ENCODE measurements at regions not wholly inside any gene's neighbourhood (a gene's known extent, or its start where the extent isn't known, plus 50 kb on each side); places are given as distances from the start of the nearest gene placed in this dataset.

GRCh38 chr2:67338601-67339233 is 58.4 kb upstream of the ETAA1 start:
- Histone ChIP-seq H3K4me1 (ENCODE audit: control insufficient read depth, insufficient read depth, low read length) (0 out of 2 replicates have a peak, but pooled peaks cover 3% of the 10 kb centered on the region), H3K9me3 (ENCODE audit: control insufficient read depth, insufficient read depth, low read length) (no peaks in the 10 kb centered on the region), H3K36me3 (ENCODE audit: control insufficient read depth, insufficient read depth, low read length) (peaks cover 39% of the 10 kb centered on the region), H3K27me3 (ENCODE audit: control insufficient read depth, insufficient read depth, low read length) (no peaks in the 10 kb centered on the region), H3K27ac (ENCODE audit: low read depth, low read length) (no peak overlapping the region), H3K4me3 (ENCODE audit: low read depth, low read length) (no peak overlapping the region), H3K9ac (ENCODE audit: low read depth, low read length) (no peak overlapping the region)

- Histone ChIP-seq H3K9ac (ENCODE audit: low read depth, low read length) (no peak overlapping the region), H3K27ac (ENCODE audit: low read depth, low read length) (no peak overlapping the region), H3K4me3 (ENCODE audit: low read depth, low read length) (no peak overlapping the region), H3K9me3 (ENCODE audit: control insufficient read depth, insufficient read depth, low read length) (no peaks in the 10 kb centered on the region), H3K27me3 (ENCODE audit: control insufficient read depth, insufficient read depth, low read length) (no peaks in the 10 kb centered on the region), H3K4me1 (ENCODE audit: control insufficient read depth, insufficient read depth, low read length) (0 out of 2 replicates have a peak, but pooled peaks cover 3% of the 10 kb centered on the region), H3K36me3 (ENCODE audit: control insufficient read depth, insufficient read depth, low read length) (peaks cover 38% of the 10 kb centered on the region)
Observed at GRCh38 chr2:67339234-67339885, 57.8 kb upstream of the ETAA1 start.

- Histone ChIP-seq H3K9ac (ENCODE audit: low read depth, low read length) (no peak overlapping the region), H3K9me3 (ENCODE audit: control insufficient read depth, insufficient read depth, low read length) (no peaks in the 10 kb centered on the region), H3K27ac (ENCODE audit: low read depth, low read length) (no peak overlapping the region), H3K36me3 (ENCODE audit: control insufficient read depth, insufficient read depth, low read length) (peaks cover 29% of the 10 kb centered on the region), H3K27me3 (ENCODE audit: control insufficient read depth, insufficient read depth, low read length) (no peaks in the 10 kb centered on the region), H3K4me3 (ENCODE audit: low read depth, low read length) (no peak overlapping the region), H3K4me1 (ENCODE audit: control insufficient read depth, insufficient read depth, low read length) (0 out of 2 replicates have a peak, but pooled peaks cover 3% of the 10 kb centered on the region)
Observed at GRCh38 chr2:67340133-67341011, 56.8 kb upstream of the ETAA1 start.

GRCh38 chr2:67341012-67341318 is 56.2 kb upstream of the ETAA1 start:
- H3K27me3 ChIP-seq (ENCODE audit: control insufficient read depth, insufficient read depth, low read length), result no peaks in the 10 kb centered on the region
- H3K36me3 ChIP-seq (ENCODE audit: control insufficient read depth, insufficient read depth, low read length), result peaks cover 29% of the 10 kb centered on the region
- H3K4me1 ChIP-seq (ENCODE audit: control insufficient read depth, insufficient read depth, low read length), result 0 out of 2 replicates have a peak, but pooled peaks cover 3% of the 10 kb centered on the region
- H3K9ac ChIP-seq (ENCODE audit: low read depth, low read length), result no peak overlapping the region
- no peaks in the 10 kb centered on the region for H3K9me3 ChIP-seq (ENCODE audit: control insufficient read depth, insufficient read depth, low read length)
- no peak overlapping the region for H3K27ac ChIP-seq (ENCODE audit: low read depth, low read length)
- no peak overlapping the region for H3K4me3 ChIP-seq (ENCODE audit: low read depth, low read length)

- H3K4me1 ChIP-seq (ENCODE audit: control insufficient read depth, insufficient read depth, low read length), result 0 out of 2 replicates have a peak, but pooled peaks cover 3% of the 10 kb centered on the region
Observed at GRCh38 chr2:67341336-67341735, 55.8 kb upstream of the ETAA1 start.

GRCh38 chr2:67342394-67342793 is 54.7 kb upstream of the ETAA1 start:
- H3K36me3 ChIP-seq (ENCODE audit: control insufficient read depth, insufficient read depth, low read length), result peaks cover 24% of the 10 kb centered on the region
- H3K9me3 ChIP-seq (ENCODE audit: control insufficient read depth, insufficient read depth, low read length), result no peaks in the 10 kb centered on the region
- no peaks in the 10 kb centered on the region for H3K27me3 ChIP-seq (ENCODE audit: control insufficient read depth, insufficient read depth, low read length)

More at GRCh38 chr2:67341336-67341735, 55.8 kb upstream of the ETAA1 start:
- H3K9ac ChIP-seq (ENCODE audit: low read depth, low read length), result no peak overlapping the region
- H3K27me3 ChIP-seq (ENCODE audit: control insufficient read depth, insufficient read depth, low read length), result no peaks in the 10 kb centered on the region
- peaks cover 28% of the 10 kb centered on the region for H3K36me3 ChIP-seq (ENCODE audit: control insufficient read depth, insufficient read depth, low read length)
- no peak overlapping the region for H3K4me3 ChIP-seq (ENCODE audit: low read depth, low read length)
- H3K27ac ChIP-seq (ENCODE audit: low read depth, low read length), result no peak overlapping the region
- H3K9me3 ChIP-seq (ENCODE audit: control insufficient read depth, insufficient read depth, low read length), result no peaks in the 10 kb centered on the region

GRCh38 chr2:67346718-67347407 is 50.3 kb upstream of the ETAA1 start:
- Histone ChIP-seq H3K36me3 (ENCODE audit: control insufficient read depth, insufficient read depth, low read length) (no peaks in the 10 kb centered on the region), H3K27me3 (ENCODE audit: control insufficient read depth, insufficient read depth, low read length) (no peaks in the 10 kb centered on the region), H3K4me3 (ENCODE audit: low read depth, low read length) (no peak overlapping the region), H3K27ac (ENCODE audit: low read depth, low read length) (no peak overlapping the region), H3K4me1 (ENCODE audit: control insufficient read depth, insufficient read depth, low read length) (no peaks in the 10 kb centered on the region), H3K9me3 (ENCODE audit: control insufficient read depth, insufficient read depth, low read length) (peaks cover 12% of the 10 kb centered on the region), H3K9ac (ENCODE audit: low read depth, low read length) (no peak overlapping the region)

More at GRCh38 chr2:67342394-67342793, 54.7 kb upstream of the ETAA1 start:
- no peak overlapping the region for H3K4me3 ChIP-seq (ENCODE audit: low read depth, low read length)
- 0 out of 2 replicates have a peak, but pooled peaks cover 3% of the 10 kb centered on the region for H3K4me1 ChIP-seq (ENCODE audit: control insufficient read depth, insufficient read depth, low read length)
- no peak overlapping the region for H3K27ac ChIP-seq (ENCODE audit: low read depth, low read length)
- no peak overlapping the region for H3K9ac ChIP-seq (ENCODE audit: low read depth, low read length)

Measured in HUES48 (cell line).